HG02642 (cell line): ENCODE measurements at regions not wholly inside any gene's neighbourhood (a gene's known extent, or its start where the extent isn't known, plus 50 kb on each side); places are given as distances from the start of the nearest gene placed in this dataset.

ENCODE experiments used
- ATAC-seq: cut with Tn5 transposase; IDR thresholded peaks from one replicate; pipeline ENCODE4 v1.9.1; 2021; ENCODE audit warnings: mild to moderate bottlenecking; ENCODE audit not compliant: unreplicated experiment, poor library complexity

DNA sequence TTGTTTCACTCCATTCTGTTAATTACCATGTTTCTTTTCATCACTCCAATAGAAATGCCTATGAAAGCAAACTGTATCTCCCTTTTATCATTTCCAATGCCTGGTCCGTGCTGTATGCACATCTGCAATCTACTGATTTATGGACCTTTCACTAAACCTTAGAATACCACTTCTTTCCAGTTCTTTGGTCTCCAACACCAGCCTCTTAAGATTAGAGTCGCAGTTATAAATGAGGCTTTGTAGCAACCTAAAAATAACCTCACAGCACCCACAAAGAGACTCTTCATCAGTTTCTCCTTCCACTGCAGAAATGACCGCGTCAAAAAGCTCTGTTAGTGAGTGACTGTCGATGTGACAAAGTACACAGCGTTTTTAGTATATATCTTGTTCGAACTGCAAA, 282.6 kb downstream of the ADGRA3 start:
- no peak for ATAC-seq

DNA sequence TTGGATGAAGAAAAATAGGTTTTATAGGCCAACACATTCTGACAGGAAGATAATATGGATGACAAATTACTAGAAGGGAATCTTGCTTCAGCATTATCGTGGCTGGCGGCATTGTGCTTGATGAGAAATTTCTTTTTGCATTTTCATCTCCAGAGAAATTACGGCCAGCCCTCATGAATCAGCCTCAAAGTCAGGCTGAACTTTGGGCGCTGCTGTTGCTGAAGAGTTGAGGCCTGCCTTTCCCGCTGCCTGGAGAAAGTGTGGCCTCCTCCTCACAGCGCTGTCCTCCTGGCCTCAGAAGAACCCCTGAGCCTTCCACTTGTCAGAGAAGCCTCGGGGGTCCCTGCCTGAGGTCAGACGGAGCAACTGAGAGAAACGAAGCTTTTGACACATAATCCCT, 272.4 kb upstream of the KCNIP4 start:
- ATAC-seq, result no peak

DNA sequence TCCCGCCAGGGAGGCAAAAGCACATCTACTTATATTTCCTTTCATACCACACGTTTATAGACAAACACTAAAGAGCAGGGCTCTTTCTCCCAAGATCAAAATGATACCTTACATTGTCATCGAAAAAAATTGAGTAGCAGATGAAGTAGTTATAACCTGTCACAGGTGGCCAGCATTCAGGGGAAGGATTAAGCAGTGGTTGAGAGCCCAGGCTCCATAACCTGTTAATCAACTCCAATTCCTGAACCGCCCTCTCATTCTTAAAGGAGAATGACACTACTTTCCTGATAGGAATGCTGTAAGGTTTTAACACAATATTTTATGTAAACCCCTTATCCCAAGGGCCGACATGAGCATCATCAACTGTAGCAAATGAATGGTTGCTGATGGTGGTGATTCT, 268.9 kb upstream of the KCNIP4 start:
- ATAC-seq, result no peak

GRCh38 chr4:22216278-22216677, 267.7 kb upstream of the KCNIP4 start:
- ATAC-seq, result no peak

DNA sequence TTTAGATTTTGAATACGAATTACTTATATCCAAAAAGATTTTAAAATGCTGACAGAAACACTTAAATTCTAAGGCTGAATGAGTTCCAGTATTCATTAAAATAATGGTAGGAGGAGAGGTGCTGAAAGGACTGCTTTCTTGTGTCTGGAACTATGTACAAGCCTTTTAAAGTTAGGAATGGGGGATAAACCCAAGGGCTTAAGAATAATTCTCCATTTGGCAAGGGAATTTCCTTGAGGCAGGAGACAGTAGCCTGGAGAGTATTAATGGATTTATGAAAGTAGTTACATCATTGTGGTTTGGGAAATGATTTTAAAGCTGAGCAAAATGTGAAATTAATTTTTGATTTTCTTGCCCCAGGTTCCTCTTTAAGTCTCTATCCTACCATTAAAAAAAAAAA, 266.5 kb upstream of the KCNIP4 start:
- ATAC-seq, result no peak

- ATAC-seq, result no peak
These were observed 255.1 kb upstream of the KCNIP4 start for GRCh38 chr4:22203711-22204011.

- ATAC-seq, result no peak
These were observed 254.6 kb upstream of the KCNIP4 start for GRCh38 chr4:22202975-22203710.

DNA sequence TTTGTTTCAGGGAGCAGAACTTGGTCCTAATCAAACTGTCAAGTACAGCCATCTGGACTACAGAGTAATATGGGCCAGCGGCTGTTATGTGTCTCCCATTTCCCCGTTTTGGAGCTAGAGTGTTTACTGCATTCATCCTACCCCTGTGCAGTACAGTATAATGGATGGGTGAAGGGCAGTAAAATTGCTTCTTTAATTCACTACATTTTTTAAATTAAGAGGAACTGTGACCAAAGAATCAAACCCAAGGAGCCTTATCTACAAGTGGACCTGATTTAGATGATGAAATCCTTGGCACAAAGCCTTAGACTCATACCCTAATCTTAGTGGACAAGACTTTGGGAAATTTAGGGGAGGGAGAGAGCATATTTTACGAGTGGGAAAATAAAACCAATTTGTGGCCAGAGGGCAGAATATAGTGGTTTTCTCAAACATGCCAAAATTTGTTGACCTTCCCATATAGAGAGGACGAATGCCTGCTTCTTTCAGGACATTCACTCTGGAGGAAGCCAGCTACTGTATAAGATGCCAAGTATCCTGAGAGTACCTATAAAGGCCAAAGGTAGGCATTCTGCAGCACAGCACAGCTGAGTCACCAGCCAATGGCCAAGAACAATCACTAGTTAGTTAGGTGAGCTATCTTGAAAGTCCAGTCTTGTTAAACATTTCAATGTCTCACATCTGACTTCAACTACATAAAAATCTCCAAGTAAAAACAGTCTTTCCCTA, 253.8 kb upstream of the KCNIP4 start:
- ATAC-seq, result no peak

DNA sequence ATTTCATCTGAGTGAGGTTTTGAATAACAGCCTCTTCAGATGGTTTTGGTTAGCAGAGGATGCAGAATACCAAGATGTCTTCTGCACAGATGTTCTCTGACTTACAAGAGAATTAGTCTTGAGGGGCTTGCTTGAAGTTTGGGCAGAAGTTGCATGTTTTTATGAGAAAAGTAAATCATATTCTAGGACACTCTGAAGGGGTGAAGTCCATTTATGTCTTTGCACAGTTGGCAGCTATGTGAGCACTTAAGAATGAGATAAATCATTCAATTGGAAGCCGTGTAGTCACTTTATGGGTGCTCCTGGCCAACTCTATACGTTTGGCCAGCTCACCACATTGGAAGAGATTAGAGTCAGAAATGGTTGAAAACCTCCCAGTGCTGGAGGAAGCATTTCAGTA, 252.7 kb upstream of the KCNIP4 start:
- no peak for ATAC-seq

GRCh38 chr4:22196551-22196950, 248.0 kb upstream of the KCNIP4 start:
- no peak for ATAC-seq

GRCh38 chr4:22192084-22192511, 243.5 kb upstream of the KCNIP4 start:
- ATAC-seq, result no peak

- no peak for ATAC-seq
These were observed 243.0 kb upstream of the KCNIP4 start for GRCh38 chr4:22191565-22191964.

GRCh38 chr4:22190855-22191254, 242.3 kb upstream of the KCNIP4 start:
- ATAC-seq, result no peak

DNA sequence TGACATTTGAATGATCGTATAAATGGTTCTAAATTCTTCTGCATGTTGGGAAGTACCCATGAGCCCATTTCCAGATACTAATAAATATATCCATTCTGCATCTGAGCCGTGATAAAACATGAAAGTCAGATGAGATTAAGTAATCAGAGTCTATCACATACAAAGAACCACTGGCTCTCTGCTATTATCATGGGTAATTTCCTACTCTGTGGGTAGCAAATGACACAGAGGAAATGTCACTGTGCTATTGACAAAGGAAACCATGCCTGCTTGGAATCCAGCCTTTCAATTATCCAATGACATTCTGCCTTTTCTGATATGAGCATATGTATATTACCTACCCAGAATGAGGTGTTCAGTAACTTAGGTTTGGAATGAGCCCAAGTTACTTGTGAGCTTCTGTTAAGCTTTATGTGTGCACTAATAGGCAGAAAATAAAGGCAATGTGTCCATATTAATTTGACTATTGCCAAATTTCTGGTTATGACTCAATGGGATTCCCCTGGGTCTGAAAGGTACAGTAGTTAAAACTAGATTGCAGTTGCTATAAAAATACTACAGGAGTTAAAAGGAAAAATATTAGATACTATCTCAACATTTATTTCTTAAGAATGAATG, 238.7 kb upstream of the KCNIP4 start:
- no peak for ATAC-seq

DNA sequence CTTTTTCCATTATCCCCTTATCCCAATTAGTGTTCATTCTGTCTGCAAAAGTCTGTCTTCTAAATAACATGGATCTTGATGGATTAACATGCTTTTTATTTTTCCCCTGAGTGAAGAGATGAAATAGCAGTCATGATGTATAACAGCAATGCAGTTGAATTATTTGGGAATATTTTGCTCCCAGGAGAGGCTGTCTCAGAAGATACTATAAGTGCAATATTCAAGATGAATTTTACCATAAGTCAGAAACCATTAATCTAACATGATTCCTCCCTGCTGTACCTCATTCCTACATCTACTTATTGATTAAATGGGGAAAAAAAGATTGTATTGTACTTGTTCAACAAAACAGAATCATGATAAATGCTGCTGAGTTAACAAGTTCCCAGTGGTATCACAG, 233.2 kb upstream of the KCNIP4 start:
- ATAC-seq, result no peak

GRCh38 chr4:22179124-22179874, 230.7 kb upstream of the KCNIP4 start:
- no peak for ATAC-seq

DNA sequence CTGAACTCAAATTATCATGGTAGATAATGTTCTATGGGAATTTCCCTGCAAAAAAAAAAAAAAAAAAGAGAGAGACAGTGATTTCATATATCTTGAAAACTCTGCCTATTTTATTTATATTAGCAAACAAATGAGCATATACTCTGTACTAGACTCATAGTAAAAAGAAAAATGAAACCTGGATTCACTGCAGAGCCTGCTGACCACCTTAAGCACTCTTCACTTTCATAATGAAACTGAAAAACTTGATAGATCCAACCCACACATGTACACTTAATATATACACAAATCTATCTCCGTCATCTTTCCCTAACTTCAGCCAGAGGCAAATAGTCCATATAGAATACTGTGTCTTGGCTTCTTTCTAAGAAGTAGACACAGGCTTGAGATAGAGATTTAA, 226.1 kb upstream of the KCNIP4 start:
- ATAC-seq, result no peak

DNA sequence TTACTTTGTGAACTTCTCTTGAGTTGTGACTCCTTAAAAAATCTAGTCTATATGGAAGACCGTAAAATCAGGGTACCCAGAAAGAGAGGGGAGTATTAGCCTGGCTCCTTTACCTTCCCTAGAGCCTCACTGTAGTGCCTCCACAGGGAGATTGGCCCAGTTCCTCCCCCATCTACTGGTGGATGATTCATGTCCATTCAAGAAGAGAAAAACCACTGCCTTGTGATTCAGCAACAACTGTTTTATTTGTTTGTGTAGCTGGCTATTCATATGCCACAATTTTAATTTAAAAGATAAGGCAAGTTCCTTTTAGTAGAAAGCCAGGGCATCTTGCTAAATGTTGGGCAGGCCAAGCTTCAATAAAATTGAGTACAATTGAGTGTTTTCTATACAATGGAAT, 221.8 kb upstream of the KCNIP4 start:
- ATAC-seq, result no peak

DNA sequence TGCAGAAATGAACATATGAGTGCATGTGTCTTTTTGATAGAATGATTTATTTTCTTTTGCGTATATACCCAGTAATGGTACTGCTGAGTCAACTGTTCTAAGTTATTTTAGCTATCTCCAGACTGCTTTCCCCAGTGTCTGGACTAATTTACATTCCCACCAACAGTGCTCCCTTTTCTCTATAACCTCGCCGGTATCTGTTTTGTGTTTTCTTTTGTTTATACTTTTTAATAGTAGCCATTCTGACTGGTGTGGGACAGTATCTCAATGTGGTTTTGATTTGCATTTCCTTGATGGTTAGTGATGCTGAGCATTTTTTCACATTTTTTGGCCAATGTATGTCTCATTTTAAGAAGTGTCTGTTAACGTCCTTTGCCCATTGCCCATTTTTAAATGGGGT, 218.6 kb upstream of the KCNIP4 start:
- no peak for ATAC-seq

- ATAC-seq, result no peak
These were observed 213.9 kb upstream of the KCNIP4 start for GRCh38 chr4:22162454-22162853.

DNA sequence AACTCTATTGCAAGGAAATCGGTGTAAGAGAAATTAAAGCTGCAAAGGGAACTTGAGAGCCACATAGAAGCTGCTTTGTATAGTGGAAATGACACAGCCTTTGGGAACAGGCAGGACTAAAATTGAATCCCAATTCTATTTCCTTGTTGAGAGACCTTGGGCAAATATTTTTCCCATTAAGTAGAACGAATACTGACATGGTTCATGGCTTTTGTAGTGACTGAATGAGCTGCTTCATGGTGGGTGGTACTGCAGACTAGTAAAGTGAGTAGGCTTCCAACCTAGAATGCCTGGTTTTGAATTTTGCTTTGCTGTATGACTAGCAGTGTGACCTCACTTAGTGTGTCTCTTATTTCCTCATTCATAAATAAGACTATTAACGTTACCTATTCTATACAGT, 182.2 kb upstream of the KCNIP4 start:
- no peak for ATAC-seq
